ENCODE measurements at regions not wholly inside any gene's neighbourhood (a gene's known extent, or its start where the extent isn't known, plus 50 kb on each side); places are given as distances from the start of the nearest gene placed in this dataset.

GRCh38 chr13:97710797-97711196, 242.7 kb upstream of the IPO5 start:
- TF ChIP-seq CTCF (IDR thresholded peaks at IDR 0.05): no peak
- TF ChIP-seq EZH2 (IDR thresholded peaks at IDR 0.05; ENCODE audit: borderline replicate concordance, insufficient read depth, low read depth, low read length, poor library complexity, severe bottlenecking): no peak

All from B cell (primary cell).